IPS-NIHi7 (cell line): ENCODE measurements at regions not wholly inside any gene's neighbourhood (a gene's known extent, or its start where the extent isn't known, plus 50 kb on each side); places are given as distances from the start of the nearest gene placed in this dataset.
"Not testable (repeated sequence)": the region's sequence is repeated elsewhere in the genome, so short reads cannot be mapped to it uniquely, and the experiment has no call there.

Experiments used
- DNase-seq: peaks from one replicate; pipeline ENCODE4 v3.0.0; 2012; ENCODE audit warnings: mixed read lengths; ENCODE audit errors: extremely low spot score

GRCh38 chr3:28949580-28949979 is 331.3 kb upstream of the RBMS3 start:
- no peak for DNase-seq

DNA sequence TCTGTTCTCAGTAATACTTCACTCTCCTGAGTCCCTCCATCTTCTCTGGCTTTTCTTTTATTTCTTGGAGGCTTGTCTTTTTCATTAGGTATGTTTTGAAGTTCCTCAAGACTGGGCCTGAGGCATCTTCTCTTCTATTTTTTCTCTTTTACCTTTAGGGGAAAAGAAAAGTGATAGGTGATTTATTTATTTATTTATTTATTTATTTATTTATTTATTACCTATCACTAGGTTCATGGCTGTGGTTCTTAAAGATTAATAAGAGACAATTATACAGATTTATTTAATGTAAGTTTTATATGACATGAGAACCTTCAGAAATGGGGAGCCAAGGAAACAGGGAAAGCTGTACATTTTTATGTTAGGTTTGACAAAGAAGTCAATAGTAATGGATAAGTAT is 330.3 kb upstream of the RBMS3 start:
- no peak for DNase-seq

GRCh38 chr3:28951772-28952556 is 328.9 kb upstream of the RBMS3 start:
- no peak for DNase-seq

DNA sequence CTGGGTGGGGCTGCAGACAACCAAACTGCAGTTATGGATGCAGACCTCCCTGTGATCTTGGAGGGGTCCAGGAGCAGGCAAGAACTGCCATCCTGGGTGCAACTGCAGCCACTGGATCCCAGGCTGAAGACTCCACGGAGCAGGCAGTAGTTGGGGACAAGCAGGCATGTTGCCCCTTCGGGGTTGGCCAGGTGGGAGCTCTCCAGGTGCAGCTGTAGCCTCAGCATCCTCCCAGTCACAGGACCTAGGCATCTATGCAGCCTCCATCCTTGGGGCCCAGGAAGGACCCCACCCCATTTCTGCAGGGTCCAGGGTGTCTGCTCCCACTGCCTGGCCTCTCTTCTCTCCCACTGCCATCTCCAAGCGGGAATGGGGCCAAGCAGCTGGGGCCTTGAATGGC is 322.2 kb upstream of the RBMS3 start:
- no peak for DNase-seq

DNA sequence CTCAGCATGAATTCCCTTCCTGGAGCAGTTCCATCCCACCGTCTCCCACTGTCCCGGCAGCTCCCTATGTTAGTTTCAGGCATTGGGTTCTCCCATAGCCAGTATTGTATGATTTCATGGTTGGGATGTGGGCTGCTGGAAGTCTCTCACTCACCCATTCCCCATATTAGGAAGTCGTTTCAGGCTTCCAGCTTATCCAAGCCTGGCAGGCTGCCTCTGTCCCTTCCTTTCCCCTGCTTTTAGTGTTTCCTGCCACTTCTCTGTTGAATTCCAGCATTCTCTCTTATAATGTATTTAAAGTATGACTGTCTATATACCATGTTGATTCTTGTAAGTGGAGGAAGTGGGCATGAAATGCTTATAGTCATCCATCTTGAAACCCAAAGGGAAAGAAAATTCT is 309.7 kb upstream of the RBMS3 start:
- no peak for DNase-seq

DNA sequence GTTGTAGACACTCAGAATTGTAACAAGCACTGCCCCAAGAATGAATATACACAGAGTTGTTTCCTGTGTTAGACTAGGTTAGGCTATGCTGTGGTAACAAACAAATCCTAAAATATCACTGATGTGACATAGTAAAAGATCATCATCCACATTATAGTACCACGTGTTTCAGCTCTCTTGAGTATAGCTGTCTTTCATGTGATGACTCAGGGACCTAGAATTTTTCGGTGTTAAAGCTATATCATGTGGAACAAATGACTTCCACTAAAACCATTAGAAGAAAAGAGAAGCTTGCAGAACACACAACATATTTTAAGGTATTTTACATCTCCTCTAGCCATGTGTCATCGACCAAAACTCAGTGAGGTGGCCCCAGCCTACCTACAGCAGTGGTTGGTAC is 307.9 kb upstream of the RBMS3 start:
- no peak for DNase-seq

DNA sequence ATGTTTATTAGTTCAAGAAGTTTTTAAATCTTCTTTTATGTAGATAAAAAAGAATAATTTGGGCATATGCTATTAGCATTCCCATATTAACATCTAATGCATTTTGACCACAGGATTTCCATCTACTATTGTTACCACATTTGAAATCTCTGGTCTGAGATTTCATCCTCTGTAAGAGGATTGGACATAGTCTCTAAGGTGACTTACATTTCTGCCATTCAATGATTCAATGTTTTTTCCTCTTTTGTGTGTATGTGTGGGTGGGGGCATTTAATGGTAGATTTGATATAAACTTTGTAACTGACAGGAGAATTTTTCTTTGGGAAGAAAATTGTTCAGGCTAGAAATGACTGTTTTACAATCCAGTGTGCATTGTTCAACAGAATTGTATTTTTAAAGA is 307.3 kb upstream of the RBMS3 start:
- DNase-seq: no peak

DNA sequence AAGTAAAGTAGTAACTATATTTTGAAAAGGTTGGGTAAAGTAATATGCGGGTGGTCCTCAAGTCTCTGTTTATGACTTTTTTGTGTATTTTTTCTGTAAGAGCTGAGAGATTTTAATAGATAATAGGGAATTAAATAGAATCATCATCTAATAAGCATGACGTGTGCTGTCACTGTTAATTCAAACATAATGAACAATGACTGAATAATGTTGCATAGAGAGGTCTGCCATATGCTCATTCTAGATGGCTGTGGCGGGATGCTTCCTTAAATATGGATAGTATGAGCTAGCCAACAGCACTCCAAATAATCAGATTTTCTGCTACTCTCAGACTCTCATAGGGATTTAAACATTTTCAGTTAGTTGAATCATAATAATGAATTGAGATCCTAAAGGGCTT is 302.8 kb upstream of the RBMS3 start:
- no peak for DNase-seq

DNA sequence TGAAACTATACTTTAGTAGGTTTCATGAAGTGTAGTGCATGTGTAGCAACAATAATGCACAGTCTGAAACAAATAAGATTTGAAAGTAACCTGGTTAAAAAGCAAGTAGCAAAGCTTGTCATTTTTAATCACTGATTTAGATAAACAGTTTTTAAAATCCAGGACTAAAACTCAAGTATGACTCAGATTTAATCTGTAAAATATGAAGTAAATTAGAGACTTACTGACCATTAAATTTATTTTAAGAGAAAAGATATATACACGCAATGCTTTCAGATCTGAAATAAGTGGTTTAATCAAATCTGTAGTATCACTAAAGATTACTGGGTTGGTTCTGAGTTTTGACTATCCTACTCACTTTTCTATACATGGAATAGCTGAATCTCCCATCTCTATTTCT is 300.7 kb upstream of the RBMS3 start:
- no peak for DNase-seq

DNA sequence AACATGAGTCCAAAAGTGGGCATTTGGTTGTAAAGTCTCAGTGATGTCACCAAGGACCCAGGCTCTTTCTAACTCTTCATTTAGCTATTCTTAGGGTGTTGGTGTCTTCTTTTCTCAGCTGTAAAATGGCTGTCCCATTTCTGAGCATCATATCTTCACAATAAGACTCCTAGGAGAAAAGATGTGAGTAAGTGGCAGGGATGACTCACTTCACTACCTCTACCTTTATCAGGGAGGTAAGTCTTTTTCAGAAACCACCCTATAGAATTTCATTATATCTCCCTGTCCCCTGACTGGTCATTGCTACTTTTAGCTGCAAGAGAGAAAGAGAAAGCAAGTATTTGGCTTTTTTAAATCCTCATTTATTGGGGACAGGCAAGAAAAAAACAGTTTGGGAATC is 300.2 kb upstream of the RBMS3 start:
- no peak for DNase-seq

GRCh38 chr3:28982906-28983305 is 298.0 kb upstream of the RBMS3 start:
- no peak for DNase-seq

DNA sequence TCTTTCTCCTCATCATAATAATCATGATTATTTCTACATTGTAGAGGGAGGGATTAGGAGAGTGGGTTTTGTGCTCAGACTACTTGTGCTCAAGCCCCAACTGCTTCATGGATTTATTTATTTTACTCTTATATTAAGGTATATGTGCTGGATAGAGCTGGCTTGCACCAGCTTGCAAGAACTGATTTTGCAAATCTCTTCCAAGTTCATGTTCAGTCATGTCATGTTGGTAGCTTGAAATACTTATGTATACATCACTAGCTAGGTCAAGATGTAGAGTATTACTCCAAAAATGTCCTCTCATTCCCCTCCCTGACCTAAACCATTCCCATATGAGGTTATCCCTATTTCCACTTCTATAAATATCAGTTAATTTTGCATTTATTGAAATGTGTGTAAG is 293.9 kb upstream of the RBMS3 start:
- no peak for DNase-seq

DNA sequence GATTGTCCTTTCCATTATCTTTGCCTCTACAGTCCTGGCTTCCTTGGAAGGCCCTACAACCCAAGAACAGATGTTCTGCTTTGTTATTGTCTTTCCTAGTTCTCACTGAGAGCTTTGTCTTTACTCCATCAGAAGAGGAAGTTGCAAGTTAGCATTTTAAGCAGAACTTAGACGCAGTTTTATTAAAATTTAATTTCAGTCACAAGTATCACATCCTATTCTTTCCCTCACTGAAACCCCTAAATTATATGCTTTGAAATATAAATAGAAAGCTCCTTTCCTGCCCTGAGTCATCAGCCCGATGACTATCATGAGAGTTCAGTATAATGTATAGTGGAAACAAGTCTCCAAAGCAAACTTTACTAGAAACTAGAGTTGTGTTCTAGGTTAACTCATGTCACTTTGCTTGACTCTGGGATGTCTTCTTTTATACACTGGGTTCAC is 291.2 kb upstream of the RBMS3 start:
- DNase-seq: no peak

- no peak for DNase-seq
Observed at GRCh38 chr3:28994161-28994905, 286.5 kb upstream of the RBMS3 start.

DNA sequence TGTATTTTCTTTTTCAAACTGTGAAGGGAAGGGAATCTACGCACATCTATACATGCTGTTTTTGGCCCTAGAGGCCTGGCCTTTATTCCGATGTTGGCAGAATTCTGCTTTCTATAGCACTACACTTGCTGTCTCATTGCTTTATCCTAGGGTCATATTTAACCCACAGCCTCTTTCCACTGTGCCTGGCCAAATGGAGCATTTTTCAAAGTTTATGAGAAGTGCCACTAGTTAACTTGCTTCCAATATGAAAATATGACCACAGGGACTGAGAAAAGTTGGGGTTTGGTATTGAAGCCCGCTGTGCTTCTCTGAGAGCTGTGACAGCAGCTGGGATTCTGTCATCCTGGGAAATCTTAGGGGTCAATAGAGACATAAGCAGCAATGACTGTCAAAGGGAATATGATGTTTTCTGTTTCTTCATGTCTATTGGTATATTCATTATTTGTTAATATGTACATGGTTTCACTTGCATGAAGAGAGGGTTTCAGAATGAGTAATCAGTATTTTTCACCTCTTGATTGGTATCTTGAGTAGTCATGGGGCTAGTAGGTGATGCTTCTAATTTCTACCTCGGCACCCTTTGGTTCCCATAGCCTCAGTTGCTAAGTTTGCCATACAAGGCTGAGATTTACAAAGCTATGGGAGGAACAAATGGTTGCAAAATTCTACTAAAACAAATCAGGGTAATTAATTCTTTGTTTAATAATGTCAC is 275.8 kb upstream of the RBMS3 start:
- no peak for DNase-seq

DNA sequence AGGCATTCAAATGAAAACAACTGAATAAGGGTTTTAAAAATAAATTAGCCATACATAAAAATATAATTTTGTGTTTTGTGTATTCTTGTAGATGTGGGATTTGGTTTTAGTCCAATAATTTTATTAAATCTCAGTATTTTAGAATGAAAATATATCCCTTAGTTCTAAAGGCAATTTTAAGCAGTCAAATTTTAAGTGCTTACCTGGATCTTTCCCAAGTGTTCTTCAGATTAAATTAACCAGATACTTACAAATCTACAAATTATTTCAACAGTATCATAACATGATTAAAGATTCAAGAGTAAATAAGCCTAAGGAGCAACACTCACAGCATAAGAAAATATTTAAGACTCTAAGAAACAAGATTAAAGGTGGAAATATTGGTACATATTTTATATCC is 275.0 kb upstream of the RBMS3 start:
- no peak for DNase-seq

- DNase-seq: no peak
Observed at GRCh38 chr3:29011441-29011840, 269.4 kb upstream of the RBMS3 start.

GRCh38 chr3:29011966-29012365 is 268.9 kb upstream of the RBMS3 start:
- no peak for DNase-seq

- DNase-seq: no peak
Observed at GRCh38 chr3:29022976-29023375, 257.9 kb upstream of the RBMS3 start.

DNA sequence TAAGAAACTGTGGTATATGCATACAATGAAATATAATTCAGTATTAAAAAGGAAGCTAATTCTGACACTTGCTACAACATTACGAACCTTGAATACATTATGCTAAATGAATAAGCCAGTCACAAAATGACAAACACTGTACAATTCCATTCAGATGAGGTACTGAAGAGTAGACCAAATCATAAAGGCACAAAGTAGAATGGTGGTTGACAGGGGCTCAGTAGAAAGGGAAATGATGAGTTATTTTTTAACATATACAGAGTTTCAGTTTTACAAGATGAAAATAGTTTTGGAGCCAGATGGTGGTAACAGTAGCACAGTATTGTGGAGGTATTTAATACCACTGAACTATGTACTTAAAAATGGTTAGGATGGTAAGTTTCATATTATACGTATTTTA is 254.6 kb upstream of the RBMS3 start:
- no peak for DNase-seq

- no peak for DNase-seq
Observed at GRCh38 chr3:29026959-29027358, 253.9 kb upstream of the RBMS3 start.

GRCh38 chr3:29031175-29031574 is 249.7 kb upstream of the RBMS3 start:
- not testable (repeated sequence) for DNase-seq

GRCh38 chr3:29033511-29033910 is 247.4 kb upstream of the RBMS3 start:
- DNase-seq: no peak
